Naive thymus-derived CD4-positive, alpha-beta T cell (primary cell): ENCODE measurements at regions not wholly inside any gene's neighbourhood (a gene's known extent, or its start where the extent isn't known, plus 50 kb on each side); places are given as distances from the start of the nearest gene placed in this dataset.

Experiments used
- ATAC-seq: fragments of 150-1000 bp; cut with Tn5 transposase; 2 replicates; pipeline ENCODE4 v1.10.0; 2021; ENCODE audit warnings: mild to moderate bottlenecking, moderate library complexity
- CTCF ChIA-PET: fragments of 350-600 bp; sonication (Branson Sonifier 250); formaldehyde crosslinking; loops from one replicate; lab custom pipeline; 2021; ENCODE audit warnings: antibody characterized with exemption; lab: Charles Lee
- POLR2A ChIA-PET: fragments of 350-600 bp; sonication (Branson Sonifier 250); formaldehyde crosslinking; loops from one replicate; lab custom pipeline; 2021; ENCODE audit warnings: antibody characterized with exemption, inconsistent platforms; lab: Charles Lee
- DNase-seq, 9 donors: peaks; one replicate each; pipeline versions ENCODE4 v3.0.0 to v3.0.0-alpha.2; 2020 to 2022; ENCODE audit warnings: mixed read lengths in 1 of 9
- H3K27ac ChIP-seq: one replicate; pipeline ENCODE4 v1.7.0; 2013; ENCODE audit warnings: mild to moderate bottlenecking, low read depth, low read length, moderate library complexity
- H3K27me3 ChIP-seq, 2 donors: one replicate each; pipeline ENCODE4 v1.7.0; 2013; ENCODE audit warnings: low read length in 2 of 2, mild to moderate bottlenecking in 2 of 2, moderate library complexity in 2 of 2; ENCODE audit not compliant: control insufficient read depth in 2 of 2, insufficient read depth in 2 of 2
- H3K36me3 ChIP-seq, 3 experiments: 1 replicate in 2 of 3; 2 replicates in 1 of 3; pipeline ENCODE4 v1.7.0; 2013; ENCODE audit warnings: low read length in 3 of 3, mild to moderate bottlenecking in 3 of 3, moderate library complexity in 1 of 3; ENCODE audit not compliant: insufficient read depth in 3 of 3, control insufficient read depth in 2 of 3
- H3K4me1 ChIP-seq, 2 donors: one replicate each; pipeline ENCODE4 v1.7.0; 2013; ENCODE audit warnings: low read length in 2 of 2, mild to moderate bottlenecking in 2 of 2, moderate library complexity in 1 of 2; ENCODE audit not compliant: control insufficient read depth in 2 of 2, insufficient read depth in 2 of 2
- H3K4me3 ChIP-seq: 2 replicates; pipeline ENCODE4 v1.7.0; 2013; ENCODE audit warnings: mild to moderate bottlenecking, low read length
- H3K9me3 ChIP-seq, 3 experiments: 1 replicate in 2 of 3; 2 replicates in 1 of 3; pipeline ENCODE4 v1.7.0; 2013; ENCODE audit warnings: low read length in 3 of 3; ENCODE audit not compliant: control insufficient read depth in 2 of 3
- H3K27ac Mint-ChIP-seq, 9 donors: one replicate each; pipeline ENCODE4 v1.8.0; 2020 to 2022; ENCODE audit warnings: mixed read lengths in 9 of 9, mild to moderate bottlenecking in 8 of 9, moderate library complexity in 5 of 9, inconsistent platforms in 2 of 9
- H3K27me3 Mint-ChIP-seq, 5 donors: one replicate each; pipeline ENCODE4 v1.8.0; 2021 to 2022; ENCODE audit warnings: mixed read lengths in 5 of 5, mild to moderate bottlenecking in 1 of 5
- H3K36me3 Mint-ChIP-seq, 5 donors: one replicate each; pipeline ENCODE4 v1.8.0; 2020 to 2022; ENCODE audit warnings: mixed read lengths in 5 of 5, mild to moderate bottlenecking in 3 of 5, inconsistent platforms in 1 of 5
- H3K4me1 Mint-ChIP-seq, 7 donors: one replicate each; pipeline ENCODE4 v1.8.0; 2020 to 2022; ENCODE audit warnings: mixed read lengths in 7 of 7, mild to moderate bottlenecking in 3 of 7, inconsistent platforms in 1 of 7
- H3K4me3 Mint-ChIP-seq, 10 donors: one replicate each; pipeline ENCODE4 v1.8.0; 2020 to 2022; ENCODE audit warnings: mild to moderate bottlenecking in 10 of 10, mixed read lengths in 10 of 10, moderate library complexity in 6 of 10, inconsistent platforms in 2 of 10
- H3K9me3 Mint-ChIP-seq, 11 donors: one replicate each; pipeline ENCODE4 v1.8.0; 2020 to 2022; ENCODE audit warnings: mixed read lengths in 11 of 11, mild to moderate bottlenecking in 4 of 11, inconsistent platforms in 1 of 11, moderate library complexity in 1 of 11
- intact Hi-C, 2 donors: fragments of 100-400 bp; cut with micrococcal nuclease; formaldehyde crosslinking; loops; one replicate each; pipeline ENCODE4 v1.15.1; 2023

DNA sequence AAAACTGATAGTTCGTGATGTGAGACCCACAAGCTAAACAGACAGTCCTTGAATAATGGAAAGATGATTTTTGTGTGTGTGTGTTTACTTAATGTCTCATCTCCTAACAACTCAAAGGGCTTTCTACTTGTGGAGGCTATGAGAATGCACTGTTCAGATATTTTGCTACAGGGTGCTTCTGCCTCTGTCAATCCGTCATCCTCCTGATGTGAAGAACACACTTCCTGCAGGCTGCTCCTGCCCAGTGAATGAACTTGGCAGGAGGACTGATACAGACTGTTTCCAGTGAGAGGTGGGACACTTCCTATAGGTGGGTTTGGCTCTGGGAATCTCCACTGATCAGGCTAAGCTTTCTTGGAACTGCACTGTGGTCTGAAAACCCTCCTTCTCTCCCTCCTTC lies 168.4 kb upstream of the STARD13 start:
- CTCF ChIA-PET = no interaction called here
- H3K9me3 Mint-ChIP-seq = peaks cover 0 to 5% (median 1%) of the 10 kb centered on the region in 11 donors
- ATAC-seq = no peak
- Histone ChIP-seq H3K4me1 (no peaks in the 10 kb centered on the region), H3K4me3 (no peak overlapping the region), H3K36me3 (no peaks in the 10 kb centered on the region), H3K27ac (no peak overlapping the region), H3K27me3 (no peaks in the 10 kb centered on the region), H3K9me3 (no peaks in the 10 kb centered on the region)
- no peak overlapping the region for H3K27ac Mint-ChIP-seq
- DNase-seq = no peak
- H3K4me1 Mint-ChIP-seq = no peaks in the 10 kb centered on the region
- H3K4me3 Mint-ChIP-seq = no peak overlapping the region
- POLR2A ChIA-PET = no interaction called here
- H3K36me3 Mint-ChIP-seq = no peaks in the 10 kb centered on the region
- H3K27me3 Mint-ChIP-seq = peaks cover 0 to 10% (median 0%) of the 10 kb centered on the region in 5 donors
- intact Hi-C loops = no loop called here

DNA sequence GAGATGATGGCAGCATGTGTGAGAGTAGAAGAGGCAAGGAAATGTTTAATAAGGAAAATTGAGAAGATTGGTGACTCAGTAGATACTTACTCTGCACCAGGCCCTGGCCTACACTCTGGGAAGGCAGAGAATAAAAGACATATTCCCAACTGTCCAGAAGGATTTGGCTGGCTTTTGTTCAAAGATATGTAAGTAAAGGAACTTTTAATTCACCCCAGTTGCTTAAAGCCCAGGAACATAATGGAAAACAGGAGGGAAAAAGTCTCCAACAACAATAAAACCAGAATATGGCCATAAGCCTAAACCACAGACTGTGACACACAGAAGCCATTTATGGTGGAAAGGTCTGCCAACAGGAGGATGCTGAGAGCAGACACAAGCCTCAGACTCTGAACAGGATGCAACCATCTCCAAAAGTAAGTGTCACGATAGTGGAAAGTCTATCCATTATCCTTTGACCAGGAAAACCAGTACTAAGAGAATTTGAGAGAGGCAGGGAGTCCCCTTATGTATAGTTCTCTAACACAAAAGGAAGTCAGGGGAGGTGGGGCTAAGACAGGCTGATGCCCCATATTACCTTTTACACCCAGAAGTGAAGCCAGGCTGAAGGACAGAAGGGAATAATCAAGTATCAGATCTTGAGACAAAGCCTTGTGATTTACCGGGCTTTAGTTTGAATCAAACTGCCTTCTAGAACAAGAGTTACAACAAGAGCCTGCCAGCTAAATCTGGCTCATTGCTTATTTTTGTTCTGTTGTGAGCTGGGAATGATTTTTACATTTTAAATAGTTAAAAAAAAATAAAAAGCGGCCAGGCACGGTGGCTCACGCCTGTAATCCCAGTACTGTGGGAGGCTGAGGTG lies 169.5 kb upstream of the STARD13 start:
- peaks cover 0 to 6% (median 0%) of the 10 kb centered on the region in 5 donors for H3K27me3 Mint-ChIP-seq
- Histone ChIP-seq H3K4me3 (no peak overlapping the region), H3K4me1 (no peaks in the 10 kb centered on the region), H3K27ac (no peak overlapping the region), H3K27me3 (no peaks in the 10 kb centered on the region), H3K9me3 (no peaks in the 10 kb centered on the region), H3K36me3 (no peaks in the 10 kb centered on the region)
- peaks cover 0 to 13% (median 4%) of the 10 kb centered on the region in 11 donors for H3K9me3 Mint-ChIP-seq
- CTCF ChIA-PET = no interaction called here
- intact Hi-C loops = no loop called here
- H3K36me3 Mint-ChIP-seq = no peaks in the 10 kb centered on the region
- POLR2A ChIA-PET = no interaction called here
- H3K4me1 Mint-ChIP-seq = no peaks in the 10 kb centered on the region
- DNase-seq = no peak
- H3K4me3 Mint-ChIP-seq = no peak overlapping the region
- ATAC-seq = no peak
- H3K27ac Mint-ChIP-seq = no peak overlapping the region

DNA sequence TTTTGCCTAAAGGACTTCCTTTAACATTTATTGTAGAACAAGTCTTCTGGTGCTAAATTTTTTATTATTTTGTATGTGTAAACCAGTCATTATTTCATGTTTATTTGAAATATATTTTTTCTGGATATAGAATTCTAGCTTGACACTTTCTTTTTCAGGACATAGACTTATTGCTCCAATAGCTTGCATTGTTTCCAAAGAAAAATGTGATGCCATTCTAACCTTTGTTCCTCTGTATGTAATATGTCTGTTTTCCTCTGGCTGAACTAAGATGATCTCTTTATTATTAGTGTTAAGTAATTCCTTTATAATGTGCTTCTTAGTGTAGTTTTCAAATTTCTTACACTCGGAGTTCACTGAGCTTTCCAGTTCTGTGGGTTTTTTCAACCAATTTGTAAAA lies 174.1 kb upstream of the STARD13 start:
- Histone ChIP-seq H3K9me3 (no peaks in the 10 kb centered on the region), H3K27ac (no peak overlapping the region), H3K4me3 (no peak overlapping the region), H3K36me3 (no peaks in the 10 kb centered on the region), H3K27me3 (no peaks in the 10 kb centered on the region), H3K4me1 (no peaks in the 10 kb centered on the region)
- ATAC-seq (no peak), DNase-seq (no peak)
- H3K27ac Mint-ChIP-seq = no peak overlapping the region
- no peaks in the 10 kb centered on the region for H3K4me1 Mint-ChIP-seq
- ChIA-PET POLR2A (no interaction called here), CTCF (no interaction called here)
- no peaks in the 10 kb centered on the region for H3K36me3 Mint-ChIP-seq
- no peak overlapping the region for H3K4me3 Mint-ChIP-seq
- intact Hi-C loops = no loop called here
- peaks cover 0 to 15% (median 12%) of the 10 kb centered on the region in 5 donors for H3K27me3 Mint-ChIP-seq
- H3K9me3 Mint-ChIP-seq = peaks cover 0 to 24% (median 8%) of the 10 kb centered on the region in 11 donors

DNA sequence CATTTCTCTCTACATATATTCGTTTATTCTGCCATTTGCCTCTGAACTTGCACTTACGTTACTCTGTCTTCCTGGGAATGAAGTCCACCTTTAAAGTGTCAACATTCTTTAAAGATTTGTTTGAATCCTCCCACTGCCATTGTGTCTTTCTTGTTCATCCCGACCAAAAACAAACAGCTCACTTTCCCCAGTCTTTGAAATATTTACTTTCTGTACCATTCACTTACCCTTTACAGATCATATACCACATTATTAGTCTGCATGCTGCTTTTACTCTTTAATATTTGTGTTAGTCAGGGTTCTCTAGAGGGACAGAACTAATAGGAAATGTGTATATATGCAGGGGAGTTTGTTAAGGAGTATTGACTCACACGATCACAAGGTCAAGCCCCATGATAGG lies 176.6 kb upstream of the STARD13 start:
- intact Hi-C loops = no loop called here
- no peak for DNase-seq
- H3K36me3 ChIP-seq = no peaks in the 10 kb centered on the region
- no peak overlapping the region for H3K4me3 ChIP-seq
- H3K27me3 ChIP-seq = no peaks in the 10 kb centered on the region
- H3K4me1 ChIP-seq = no peaks in the 10 kb centered on the region
- no peak overlapping the region for H3K27ac ChIP-seq
- Mint-ChIP-seq H3K27ac (no peak overlapping the region), H3K36me3 (no peaks in the 10 kb centered on the region), H3K9me3 (peaks cover 0 to 27% (median 8%) of the 10 kb centered on the region in 11 donors), H3K4me1 (no peaks in the 10 kb centered on the region), H3K27me3 (peaks cover 0 to 19% (median 19%) of the 10 kb centered on the region in 5 donors), H3K4me3 (no peak overlapping the region)
- ChIA-PET CTCF (no interaction called here), POLR2A (no interaction called here)
- H3K9me3 ChIP-seq = no peaks in the 10 kb centered on the region
- ATAC-seq = no peak

DNA sequence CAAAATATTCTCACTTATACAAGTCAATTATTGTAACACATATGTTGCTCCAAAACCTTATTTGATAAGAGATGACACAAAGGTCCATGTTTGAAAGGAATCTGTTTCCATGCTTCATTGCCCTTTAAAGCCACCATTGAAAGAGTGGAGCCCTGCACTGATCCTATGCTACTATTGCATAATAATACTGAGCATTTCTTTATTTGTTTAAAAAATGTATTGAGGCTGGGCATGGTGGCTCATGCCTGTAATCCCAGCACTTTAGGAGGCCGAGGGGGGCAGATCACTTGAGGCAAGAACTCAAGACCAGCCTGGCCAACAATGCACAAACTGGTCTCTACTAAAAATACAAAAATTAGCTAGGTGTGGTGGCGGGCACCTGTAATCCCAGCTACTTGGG lies 178.8 kb upstream of the STARD13 start:
- no peak for DNase-seq

DNA sequence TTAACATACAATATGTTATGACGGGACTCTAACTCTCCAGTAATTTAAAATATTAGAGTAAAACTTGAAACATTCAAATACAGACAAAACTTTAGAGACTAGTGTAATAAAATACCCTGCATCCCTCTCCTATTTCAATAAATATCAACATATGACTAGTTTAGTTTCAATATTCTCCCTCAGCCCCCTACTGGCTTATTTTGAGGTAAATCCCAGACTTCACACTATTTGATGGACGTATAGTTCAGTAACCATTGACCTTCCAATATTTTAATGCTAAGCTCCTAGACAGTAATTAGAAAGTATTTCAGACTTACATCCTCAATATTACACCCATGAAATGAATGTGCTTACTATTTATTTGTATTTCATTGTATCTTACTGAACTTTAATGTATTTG lies 180.7 kb upstream of the STARD13 start:
- no peaks in the 10 kb centered on the region for H3K9me3 ChIP-seq
- no peak overlapping the region for H3K4me3 Mint-ChIP-seq
- no peaks in the 10 kb centered on the region for H3K36me3 ChIP-seq
- H3K4me3 ChIP-seq = no peak overlapping the region
- no peaks in the 10 kb centered on the region for H3K36me3 Mint-ChIP-seq
- no peaks in the 10 kb centered on the region for H3K4me1 ChIP-seq
- peaks cover 0 to 11% (median 4%) of the 10 kb centered on the region in 11 donors for H3K9me3 Mint-ChIP-seq
- no peak for DNase-seq
- peaks cover 0 to 2% (median 0%) of the 10 kb centered on the region in 7 donors for H3K4me1 Mint-ChIP-seq
- H3K27me3 Mint-ChIP-seq = peaks cover 0 to 20% (median 12%) of the 10 kb centered on the region in 5 donors
- ChIA-PET POLR2A (no interaction called here), CTCF (no interaction called here)
- no peak overlapping the region for H3K27ac ChIP-seq
- intact Hi-C loops = no loop called here
- H3K27ac Mint-ChIP-seq = no peak overlapping the region
- no peak for ATAC-seq
- H3K27me3 ChIP-seq = no peaks in the 10 kb centered on the region

More for the DNA sequence above, 178.8 kb upstream of the STARD13 start:
- Histone ChIP-seq H3K4me3 (no peak overlapping the region), H3K9me3 (no peaks in the 10 kb centered on the region), H3K4me1 (no peaks in the 10 kb centered on the region), H3K36me3 (no peaks in the 10 kb centered on the region), H3K27ac (no peak overlapping the region), H3K27me3 (no peaks in the 10 kb centered on the region)
- ATAC-seq = no peak
- Mint-ChIP-seq H3K36me3 (no peaks in the 10 kb centered on the region), H3K27ac (no peak overlapping the region), H3K27me3 (peaks cover 0 to 19% (median 19%) of the 10 kb centered on the region in 5 donors), H3K4me1 (peaks cover 0 to 2% (median 0%) of the 10 kb centered on the region in 7 donors), H3K4me3 (no peak overlapping the region), H3K9me3 (peaks cover 0 to 24% (median 6%) of the 10 kb centered on the region in 11 donors)
- intact Hi-C loops = no loop called here
- ChIA-PET POLR2A (no interaction called here), CTCF (no interaction called here)

DNA sequence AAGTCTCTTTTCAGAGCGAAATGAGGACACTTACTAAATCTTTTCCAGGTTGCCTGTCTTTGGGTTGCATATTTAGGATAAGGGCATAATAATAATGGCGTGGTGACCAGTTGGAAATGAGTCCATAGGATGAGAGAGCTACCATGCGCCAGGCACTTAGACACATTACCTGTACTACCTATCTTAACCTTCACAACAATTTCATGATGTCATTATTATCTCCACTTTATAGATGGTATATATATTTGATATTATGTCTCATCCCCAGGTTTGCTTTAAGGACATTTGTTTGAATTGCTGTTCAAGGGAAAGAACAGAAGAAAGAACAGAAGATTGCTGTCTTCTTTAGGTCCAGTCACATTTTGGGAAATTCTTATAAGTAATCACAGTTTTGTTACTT lies 182.0 kb upstream of the STARD13 start:
- H3K4me1 ChIP-seq = no peaks in the 10 kb centered on the region
- Mint-ChIP-seq H3K9me3 (peaks cover 0 to 5% (median 3%) of the 10 kb centered on the region in 11 donors), H3K4me3 (no peak overlapping the region), H3K27ac (no peak overlapping the region), H3K36me3 (no peaks in the 10 kb centered on the region), H3K27me3 (peaks cover 0 to 14% (median 7%) of the 10 kb centered on the region in 5 donors), H3K4me1 (peaks cover 0 to 2% (median 0%) of the 10 kb centered on the region in 7 donors)
- DNase-seq (no peak), ATAC-seq (no peak)
- H3K27me3 ChIP-seq = no peaks in the 10 kb centered on the region
- no peaks in the 10 kb centered on the region for H3K36me3 ChIP-seq
- POLR2A ChIA-PET = no interaction called here
- CTCF ChIA-PET = no interaction called here
- intact Hi-C loops = no loop called here
- no peak overlapping the region for H3K27ac ChIP-seq
- H3K9me3 ChIP-seq = no peaks in the 10 kb centered on the region
- no peak overlapping the region for H3K4me3 ChIP-seq
